ENCODE measurements at regions not wholly inside any gene's neighbourhood (a gene's known extent, or its start where the extent isn't known, plus 50 kb on each side); places are given as distances from the start of the nearest gene placed in this dataset.

- TF ChIP-seq CTCF (IDR thresholded peaks at IDR 0.05) (no peak), EZH2 (IDR thresholded peaks at IDR 0.05; ENCODE audit: borderline replicate concordance, insufficient read depth, low read depth, low read length, poor library complexity, severe bottlenecking) (no peak)
These were observed 82.1 kb downstream of the IRX5 start for GRCh38 chr16:55012793-55013192.
